ENCODE measurements at regions not wholly inside any gene's neighbourhood (a gene's known extent, or its start where the extent isn't known, plus 50 kb on each side); places are given as distances from the start of the nearest gene placed in this dataset.

- TF ChIP-seq POLR2AphosphoS5 (IDR thresholded peaks at IDR 0.05) (no peak), CTCF (IDR thresholded peaks at IDR 0.05) (no peak), EP300 (IDR thresholded peaks at IDR 0.05) (no peak), POLR2A (IDR thresholded peaks at IDR 0.05) (no peak)
Measured at GRCh38 chr1:37094302-37094701, 60.0 kb upstream of the GRIK3 start.
